Neutrophil (primary cell): ENCODE measurements at regions not wholly inside any gene's neighbourhood (a gene's known extent, or its start where the extent isn't known, plus 50 kb on each side); places are given as distances from the start of the nearest gene placed in this dataset.

ENCODE experiments used
- H3K27ac ChIP-seq: fragments of 200-600 bp; sonication (generic); 2 replicates; pipeline ENCODE4 v1.5.1; 2016; ENCODE audit warnings: mild to moderate bottlenecking, moderate library complexity
- H3K27me3 ChIP-seq: fragments of 200-600 bp; sonication (generic); 2 replicates; pipeline ENCODE4 v1.6.0; 2016; ENCODE audit warnings: mild to moderate bottlenecking
- H3K36me3 ChIP-seq: fragments of 200-600 bp; sonication (generic); 2 replicates; pipeline ENCODE4 v1.5.1; 2017
- H3K4me1 ChIP-seq, 2 experiments: fragments of 200-600 bp in 1 of 2; sonication (generic) in 1 of 2; 1 replicate in 1 of 2; 2 replicates in 1 of 2; pipeline versions ENCODE4 v1.5.1 to v1.6.1; 2013 to 2016; ENCODE audit warnings: low read depth in 1 of 2, low read length in 1 of 2, mild to moderate bottlenecking in 1 of 2, moderate library complexity in 1 of 2; ENCODE audit not compliant: control insufficient read depth in 1 of 2, insufficient read depth in 1 of 2
- H3K4me3 ChIP-seq, 2 experiments: fragments of 200-600 bp in 1 of 2; sonication (generic) in 1 of 2; 1 replicate in 1 of 2; 2 replicates in 1 of 2; pipeline ENCODE4 v1.5.1; 2013 to 2016; ENCODE audit warnings: low read depth in 1 of 2, low read length in 1 of 2, mild to moderate bottlenecking in 1 of 2, moderate library complexity in 1 of 2
- H3K9me3 ChIP-seq: fragments of 200-600 bp; sonication (generic); 2 replicates; pipeline ENCODE4 v1.5.1; 2016
- CTCF ChIP-seq: fragments of 200-600 bp; sonication (generic); IDR thresholded peaks from 2 replicates; pipeline ENCODE4 v1.5.1; 2016; ENCODE audit warnings: antibody characterized with exemption

GRCh38 chr7:131897016-131897789 lies 340.8 kb upstream of the PODXL start:
- H3K27ac ChIP-seq, result no peak overlapping the region
- H3K4me3 ChIP-seq, result no peak overlapping the region
- H3K36me3 ChIP-seq, result no peaks in the 10 kb centered on the region
- no peaks in the 10 kb centered on the region for H3K9me3 ChIP-seq
- H3K27me3 ChIP-seq, result no peaks in the 10 kb centered on the region
- TF ChIP-seq CTCF, result no peak
- H3K4me1 ChIP-seq, result no peaks in the 10 kb centered on the region

- H3K4me3 ChIP-seq, result no peak overlapping the region
- no peaks in the 10 kb centered on the region for H3K27me3 ChIP-seq
- H3K27ac ChIP-seq, result no peak overlapping the region
- H3K4me1 ChIP-seq, result no peaks in the 10 kb centered on the region
- H3K9me3 ChIP-seq, result no peaks in the 10 kb centered on the region
- H3K36me3 ChIP-seq, result no peaks in the 10 kb centered on the region
- TF ChIP-seq CTCF, result no peak
Measured at GRCh38 chr7:131896165-131896863, 339.9 kb upstream of the PODXL start.

GRCh38 chr7:131895541-131896164 lies 339.2 kb upstream of the PODXL start:
- H3K4me1 ChIP-seq, result no peaks in the 10 kb centered on the region
- H3K36me3 ChIP-seq, result no peaks in the 10 kb centered on the region
- no peak overlapping the region for H3K4me3 ChIP-seq
- no peaks in the 10 kb centered on the region for H3K9me3 ChIP-seq
- H3K27ac ChIP-seq, result no peak overlapping the region
- no peak for TF ChIP-seq CTCF
- no peaks in the 10 kb centered on the region for H3K27me3 ChIP-seq

GRCh38 chr7:131893631-131894340 lies 337.4 kb upstream of the PODXL start:
- no peak for TF ChIP-seq CTCF
- no peak overlapping the region for H3K27ac ChIP-seq
- no peaks in the 10 kb centered on the region for H3K9me3 ChIP-seq
- no peaks in the 10 kb centered on the region for H3K4me1 ChIP-seq
- H3K4me3 ChIP-seq, result no peak overlapping the region
- H3K36me3 ChIP-seq, result no peaks in the 10 kb centered on the region
- no peaks in the 10 kb centered on the region for H3K27me3 ChIP-seq

- no peaks in the 10 kb centered on the region for H3K27me3 ChIP-seq
- TF ChIP-seq CTCF, result no peak
- H3K36me3 ChIP-seq, result no peaks in the 10 kb centered on the region
- H3K9me3 ChIP-seq, result no peaks in the 10 kb centered on the region
- no peak overlapping the region for H3K27ac ChIP-seq
- no peak overlapping the region for H3K4me3 ChIP-seq
- no peaks in the 10 kb centered on the region for H3K4me1 ChIP-seq
Measured at GRCh38 chr7:131890176-131890575, 333.7 kb upstream of the PODXL start.
